Progenitor cell of endocrine pancreas (in vitro differentiated cells): ENCODE measurements at regions not wholly inside any gene's neighbourhood (a gene's known extent, or its start where the extent isn't known, plus 50 kb on each side); places are given as distances from the start of the nearest gene placed in this dataset.

Experiments used
- DNase-seq: peaks from one replicate; pipeline ENCODE4 v3.0.0; 2021; ENCODE audit warnings: low spot score; ENCODE audit not compliant: unreplicated experiment
- H3K27ac Mint-ChIP-seq: 2 replicates; pipeline ENCODE4 v1.8.0; 2021; ENCODE audit warnings: mild to moderate bottlenecking, moderate library complexity, mixed read lengths
- H3K27me3 Mint-ChIP-seq: 2 replicates; pipeline ENCODE4 v1.8.0; 2021; ENCODE audit warnings: mixed read lengths
- H3K36me3 Mint-ChIP-seq: 2 replicates; pipeline ENCODE4 v1.8.0; 2022; ENCODE audit warnings: mixed read lengths; ENCODE audit not compliant: insufficient read depth
- H3K4me1 Mint-ChIP-seq: 2 replicates; pipeline ENCODE4 v1.8.0; 2021; ENCODE audit warnings: low read depth, mixed read lengths
- H3K4me3 Mint-ChIP-seq: 2 replicates; pipeline ENCODE4 v1.8.0; 2021; ENCODE audit warnings: low read depth, mild to moderate bottlenecking, moderate library complexity, mixed read lengths
- H3K9me3 Mint-ChIP-seq: 2 replicates; pipeline ENCODE4 v1.8.0; 2021; ENCODE audit warnings: low read depth, mixed read lengths
- CTCF ChIP-seq: fragments of 200-600 bp; sonication (generic); IDR thresholded peaks from one replicate; pipeline ENCODE4 v1.5.0; 2021; ENCODE audit warnings: antibody characterized with exemption, mild to moderate bottlenecking; ENCODE audit not compliant: unreplicated experiment

- Mint-ChIP-seq H3K4me3 (no peak overlapping the region), H3K27me3 (no peaks in the 10 kb centered on the region)
These were observed 629.1 kb upstream of the SLC10A2 start for GRCh38 chr13:103695320-103695719.

DNA sequence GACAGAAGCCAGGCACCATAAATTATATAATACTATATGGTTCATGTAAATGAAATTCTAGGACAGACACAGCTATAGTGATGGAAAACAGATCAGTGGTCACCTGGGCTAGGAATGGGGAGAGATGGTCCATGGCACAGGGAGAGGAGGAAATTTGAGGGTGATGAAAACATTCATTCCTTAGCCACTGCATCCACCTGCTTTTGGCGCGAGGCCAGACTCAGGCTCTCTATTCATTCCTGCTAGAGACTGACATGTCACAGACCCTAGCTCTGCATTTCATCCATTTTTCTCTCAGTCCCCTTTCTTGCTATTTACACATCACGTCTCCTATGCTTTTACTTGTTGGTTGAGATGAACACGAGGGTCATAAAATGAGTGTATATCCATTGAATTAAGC is 628.3 kb upstream of the SLC10A2 start:
- no peak overlapping the region for H3K4me3 Mint-ChIP-seq
- H3K9me3 Mint-ChIP-seq: no peaks in the 10 kb centered on the region
- no peak for TF ChIP-seq CTCF
- no peak for DNase-seq
- H3K27ac Mint-ChIP-seq: no peak overlapping the region
- H3K4me1 Mint-ChIP-seq: peaks cover 9% of the 10 kb centered on the region
- H3K27me3 Mint-ChIP-seq: no peaks in the 10 kb centered on the region
- H3K36me3 Mint-ChIP-seq: no peaks in the 10 kb centered on the region

More at GRCh38 chr13:103695320-103695719, 629.1 kb upstream of the SLC10A2 start:
- no peak for TF ChIP-seq CTCF
- H3K9me3 Mint-ChIP-seq: no peaks in the 10 kb centered on the region
- H3K27ac Mint-ChIP-seq: no peak overlapping the region
- DNase-seq: no peak
- peaks cover 3% of the 10 kb centered on the region for H3K4me1 Mint-ChIP-seq
- no peaks in the 10 kb centered on the region for H3K36me3 Mint-ChIP-seq

GRCh38 chr13:103694033-103694432 is 627.8 kb upstream of the SLC10A2 start:
- TF ChIP-seq CTCF: no peak
- no peak overlapping the region for H3K27ac Mint-ChIP-seq
- H3K4me1 Mint-ChIP-seq: peaks cover 12% of the 10 kb centered on the region

DNA sequence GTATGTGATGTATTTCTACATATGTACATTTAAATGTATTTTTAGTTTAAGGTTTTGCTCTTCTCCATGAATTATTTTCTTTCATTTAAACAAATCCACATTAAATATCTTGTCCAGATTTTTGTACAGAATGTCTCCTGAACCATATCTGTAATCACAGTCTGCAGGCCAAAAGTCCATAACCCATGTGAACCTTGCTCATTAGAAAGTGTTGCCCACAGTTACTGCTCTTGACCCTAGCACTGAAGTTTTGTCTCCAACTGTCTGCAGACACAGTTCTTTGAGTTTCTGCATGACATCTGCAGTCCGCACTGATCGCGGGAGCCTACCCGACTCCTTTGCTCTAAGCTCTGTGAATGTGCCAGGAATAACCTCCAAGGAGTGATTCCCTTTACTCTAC is 626.2 kb upstream of the SLC10A2 start:
- Mint-ChIP-seq H3K27ac (no peak overlapping the region), H3K9me3 (no peaks in the 10 kb centered on the region)

More at GRCh38 chr13:103694033-103694432, 627.8 kb upstream of the SLC10A2 start:
- no peaks in the 10 kb centered on the region for H3K36me3 Mint-ChIP-seq
- no peak overlapping the region for H3K4me3 Mint-ChIP-seq
- no peaks in the 10 kb centered on the region for H3K27me3 Mint-ChIP-seq
- no peak for DNase-seq
- no peaks in the 10 kb centered on the region for H3K9me3 Mint-ChIP-seq

GRCh38 chr13:103676329-103676728 is 610.1 kb upstream of the SLC10A2 start:
- no peaks in the 10 kb centered on the region for H3K27me3 Mint-ChIP-seq

More for the DNA sequence above, 626.2 kb upstream of the SLC10A2 start:
- H3K27me3 Mint-ChIP-seq: no peaks in the 10 kb centered on the region
- H3K4me1 Mint-ChIP-seq: peaks cover 12% of the 10 kb centered on the region
- H3K36me3 Mint-ChIP-seq: no peaks in the 10 kb centered on the region
- no peak for DNase-seq
- no peak for TF ChIP-seq CTCF
- no peak overlapping the region for H3K4me3 Mint-ChIP-seq

More at GRCh38 chr13:103676329-103676728, 610.1 kb upstream of the SLC10A2 start:
- no peaks in the 10 kb centered on the region for H3K36me3 Mint-ChIP-seq
- H3K27ac Mint-ChIP-seq: no peak overlapping the region
- no peak for TF ChIP-seq CTCF
- H3K4me3 Mint-ChIP-seq: no peak overlapping the region
- H3K4me1 Mint-ChIP-seq: no peaks in the 10 kb centered on the region
- H3K9me3 Mint-ChIP-seq: no peaks in the 10 kb centered on the region
- DNase-seq: no peak
